Chondrocyte (in vitro differentiated cells): ENCODE measurements at regions not wholly inside any gene's neighbourhood (a gene's known extent, or its start where the extent isn't known, plus 50 kb on each side); places are given as distances from the start of the nearest gene placed in this dataset.
A peak's percentile ranks its signal among the peaks of the same experiment; 100 is the strongest.

Experiments
- DNase-seq: peaks from one replicate; pipeline ENCODE4 v3.0.0; 2021; ENCODE audit warnings: mixed read lengths, low spot score
- H3K27ac Mint-ChIP-seq: one replicate; pipeline ENCODE4 v1.8.0; 2021; ENCODE audit warnings: mild to moderate bottlenecking, moderate library complexity, mixed read lengths; ENCODE audit not compliant: unreplicated experiment
- H3K27me3 Mint-ChIP-seq: 2 replicates; pipeline ENCODE4 v1.8.0; 2021; ENCODE audit warnings: low read depth, mixed read lengths
- H3K36me3 Mint-ChIP-seq: 2 replicates; pipeline ENCODE4 v1.8.0; 2021; ENCODE audit warnings: low read depth, mixed read lengths
- H3K4me1 Mint-ChIP-seq: 2 replicates; pipeline ENCODE4 v1.8.0; 2021; ENCODE audit warnings: low read depth, mild to moderate bottlenecking, mixed read lengths
- H3K4me3 Mint-ChIP-seq: one replicate; pipeline ENCODE4 v1.8.0; 2021; ENCODE audit warnings: mild to moderate bottlenecking, moderate library complexity, mixed read lengths; ENCODE audit not compliant: unreplicated experiment
- H3K9me3 Mint-ChIP-seq: 2 replicates; pipeline ENCODE4 v1.8.0; 2021; ENCODE audit warnings: low read depth, mixed read lengths
- TF ChIP-seq, protein P1 (sequence below): fragments of 200-600 bp; sonication (generic); IDR thresholded peaks from 2 replicates; pipeline ENCODE4 v1.5.0; 2021; ENCODE audit warnings: antibody characterized with exemption, mild to moderate bottlenecking, moderate library complexity

DNA sequence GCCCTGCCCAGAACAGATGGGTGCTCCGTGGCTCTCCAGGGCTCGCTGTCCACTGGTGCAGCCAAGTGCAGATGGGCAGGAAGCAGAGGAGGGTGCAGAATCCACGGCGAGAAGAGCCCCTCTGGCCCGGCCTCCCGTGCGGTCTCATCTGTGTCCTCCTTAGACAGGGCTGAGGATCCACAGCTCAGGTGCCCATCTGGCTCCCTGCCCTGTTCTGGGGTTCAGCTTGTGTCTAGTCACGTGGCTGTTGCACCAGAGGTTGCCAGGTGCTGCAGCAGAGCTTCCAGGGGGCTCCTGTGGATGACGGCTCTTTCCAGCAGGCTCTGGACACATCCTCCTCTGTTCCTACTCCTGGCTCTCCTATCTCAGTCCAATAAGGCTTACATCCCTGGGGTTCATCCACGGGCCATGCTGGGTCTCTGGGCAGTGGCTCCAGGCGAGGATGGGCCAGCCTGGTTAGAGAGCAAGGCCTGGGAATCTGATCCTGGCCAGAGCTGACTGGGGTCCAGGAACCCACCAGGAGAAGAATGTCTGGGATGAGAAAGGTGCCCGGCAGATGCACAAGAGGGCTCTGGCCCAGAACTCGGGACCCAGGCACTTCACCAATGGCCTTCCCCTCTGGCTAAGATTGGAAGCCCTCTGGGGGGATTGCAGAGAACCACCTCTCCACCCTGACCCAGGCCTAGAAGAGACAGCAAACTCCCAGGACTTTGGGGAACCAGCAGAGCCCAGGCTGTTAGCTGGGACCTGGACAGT, 116.3 kb upstream of the ID2 start:
- peaks cover 4% of the 10 kb centered on the region for H3K36me3 Mint-ChIP-seq
- H3K9me3 Mint-ChIP-seq = peaks cover 15% of the 10 kb centered on the region
- no peaks in the 10 kb centered on the region for H3K4me1 Mint-ChIP-seq
- TF ChIP-seq, protein P1, sequence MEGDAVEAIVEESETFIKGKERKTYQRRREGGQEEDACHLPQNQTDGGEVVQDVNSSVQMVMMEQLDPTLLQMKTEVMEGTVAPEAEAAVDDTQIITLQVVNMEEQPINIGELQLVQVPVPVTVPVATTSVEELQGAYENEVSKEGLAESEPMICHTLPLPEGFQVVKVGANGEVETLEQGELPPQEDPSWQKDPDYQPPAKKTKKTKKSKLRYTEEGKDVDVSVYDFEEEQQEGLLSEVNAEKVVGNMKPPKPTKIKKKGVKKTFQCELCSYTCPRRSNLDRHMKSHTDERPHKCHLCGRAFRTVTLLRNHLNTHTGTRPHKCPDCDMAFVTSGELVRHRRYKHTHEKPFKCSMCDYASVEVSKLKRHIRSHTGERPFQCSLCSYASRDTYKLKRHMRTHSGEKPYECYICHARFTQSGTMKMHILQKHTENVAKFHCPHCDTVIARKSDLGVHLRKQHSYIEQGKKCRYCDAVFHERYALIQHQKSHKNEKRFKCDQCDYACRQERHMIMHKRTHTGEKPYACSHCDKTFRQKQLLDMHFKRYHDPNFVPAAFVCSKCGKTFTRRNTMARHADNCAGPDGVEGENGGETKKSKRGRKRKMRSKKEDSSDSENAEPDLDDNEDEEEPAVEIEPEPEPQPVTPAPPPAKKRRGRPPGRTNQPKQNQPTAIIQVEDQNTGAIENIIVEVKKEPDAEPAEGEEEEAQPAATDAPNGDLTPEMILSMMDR = no peak
- peak; percentile 66 for DNase-seq
- peaks cover 4% of the 10 kb centered on the region for H3K27me3 Mint-ChIP-seq
- no peak overlapping the region for H3K4me3 Mint-ChIP-seq
- H3K27ac Mint-ChIP-seq = no peak overlapping the region

DNA sequence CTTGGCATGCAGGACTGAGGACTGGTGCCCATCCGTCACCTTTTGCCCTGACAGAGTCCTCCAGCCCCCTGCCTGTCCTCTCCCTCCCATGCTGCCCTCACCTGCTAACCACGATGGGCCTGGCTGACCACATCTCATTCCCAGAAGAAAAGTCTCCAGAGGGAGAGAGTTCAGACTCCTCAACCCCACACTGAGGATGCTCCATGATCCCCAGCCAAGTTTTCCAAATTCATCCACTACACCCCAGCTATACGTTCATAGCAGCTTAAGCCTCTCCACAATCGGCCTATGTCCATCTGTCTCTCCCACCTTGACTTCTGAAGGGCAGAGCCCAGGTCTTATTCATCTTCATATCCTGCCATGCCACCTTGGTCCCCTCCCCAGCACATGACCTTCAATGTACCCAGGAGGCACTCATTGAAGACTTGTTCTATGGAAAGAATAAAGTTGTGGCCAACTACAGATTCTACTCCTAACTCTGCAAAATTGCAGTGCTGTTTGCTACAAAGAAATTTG, 115.6 kb upstream of the ID2 start:
- H3K9me3 Mint-ChIP-seq = peaks cover 12% of the 10 kb centered on the region
- DNase-seq = no peak
- H3K4me3 Mint-ChIP-seq = no peak overlapping the region
- H3K27me3 Mint-ChIP-seq = peaks cover 4% of the 10 kb centered on the region
- peaks cover 4% of the 10 kb centered on the region for H3K36me3 Mint-ChIP-seq
- TF ChIP-seq, protein P1 = no peak
- H3K4me1 Mint-ChIP-seq = no peaks in the 10 kb centered on the region
- H3K27ac Mint-ChIP-seq = no peak overlapping the region

DNA sequence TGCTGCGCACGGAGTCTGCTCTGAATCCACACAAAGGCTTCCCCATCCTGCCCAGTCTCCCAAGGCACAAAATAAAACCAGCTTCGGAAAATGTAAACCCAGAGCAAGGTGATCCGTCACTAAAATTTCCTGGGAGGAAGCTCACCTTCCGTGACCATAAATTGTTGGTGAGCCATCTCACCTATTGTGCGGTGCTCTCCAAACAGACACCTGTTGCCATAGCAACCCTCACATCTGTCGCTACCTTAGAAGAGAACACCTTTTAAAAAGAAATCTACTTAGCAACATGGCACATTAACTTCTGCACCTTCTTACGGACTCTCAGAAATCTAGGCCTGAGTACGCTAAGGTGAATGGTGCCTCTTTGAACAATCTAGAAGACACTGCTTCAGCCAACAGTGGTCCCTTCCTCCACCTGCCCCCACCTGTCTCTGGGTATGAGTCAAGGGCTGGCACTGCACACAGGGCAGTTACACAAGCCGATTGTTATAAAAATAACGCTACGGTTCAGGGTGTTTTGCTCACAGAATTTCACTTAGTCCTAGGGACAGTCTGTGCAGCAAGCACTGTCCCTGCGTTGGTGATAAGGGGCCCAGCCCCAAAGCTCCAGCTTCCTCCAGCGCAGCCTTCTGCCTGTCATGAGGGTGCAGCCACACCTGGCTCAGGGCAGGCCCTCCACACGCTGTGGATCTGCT, 114.9 kb upstream of the ID2 start:
- TF ChIP-seq, protein P1 = no peak
- Mint-ChIP-seq H3K4me1 (no peaks in the 10 kb centered on the region), H3K27me3 (peaks cover 4% of the 10 kb centered on the region)

DNA sequence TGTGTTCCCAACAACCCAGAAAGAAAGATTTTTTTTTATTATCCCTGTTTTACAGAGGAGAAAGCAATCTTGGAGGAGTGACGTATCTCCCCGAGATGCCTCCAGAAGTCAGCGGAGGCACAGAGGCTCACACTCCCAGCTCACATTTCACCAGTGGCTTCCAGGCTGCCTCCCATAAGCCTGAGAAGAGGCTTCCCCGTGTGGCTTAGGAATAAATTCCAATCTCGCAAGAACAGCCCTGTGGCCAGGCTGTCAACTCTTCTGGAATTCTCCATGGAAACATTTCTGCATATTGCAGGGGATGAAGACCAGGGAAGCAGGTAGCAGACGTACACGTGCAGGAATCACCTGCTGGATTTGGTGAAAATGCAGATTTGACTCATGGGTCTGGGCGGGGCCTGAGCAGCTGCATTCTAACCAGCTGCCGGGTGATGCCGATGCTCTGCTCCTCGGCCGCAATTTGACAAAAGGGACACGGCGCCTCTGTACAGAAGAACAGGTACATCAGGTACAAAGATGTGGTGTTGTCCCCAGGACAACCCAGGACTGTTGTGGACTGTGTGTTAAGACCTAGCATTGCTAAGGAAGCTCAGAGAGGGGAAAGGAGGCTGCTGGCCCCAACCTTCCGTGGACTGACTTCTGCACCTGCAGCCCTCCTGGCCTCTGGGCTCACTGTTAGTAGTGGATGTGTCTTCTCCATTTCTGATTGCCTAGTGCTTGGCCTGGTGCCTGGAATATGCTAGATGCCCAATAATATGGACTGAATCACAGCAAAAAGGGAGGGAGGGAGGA, 114.2 kb upstream of the ID2 start:
- Mint-ChIP-seq H3K27me3 (peaks cover 5% of the 10 kb centered on the region), H3K36me3 (no peaks in the 10 kb centered on the region), H3K4me1 (no peaks in the 10 kb centered on the region), H3K9me3 (peaks cover 2% of the 10 kb centered on the region), H3K4me3 (no peak overlapping the region), H3K27ac (no peak overlapping the region)
- TF ChIP-seq, protein P1 = no peak
- peak; percentile 59 for DNase-seq

More for the DNA sequence above, 114.9 kb upstream of the ID2 start:
- Mint-ChIP-seq H3K9me3 (peaks cover 9% of the 10 kb centered on the region), H3K27ac (no peak overlapping the region), H3K4me3 (no peak overlapping the region), H3K36me3 (peaks cover under 1% of the 10 kb centered on the region)
- peak; percentile 42 for DNase-seq
